GM11168 (cell line): ENCODE measurements at regions not wholly inside any gene's neighbourhood (a gene's known extent, or its start where the extent isn't known, plus 50 kb on each side); places are given as distances from the start of the nearest gene placed in this dataset.

ENCODE experiments used
- in situ Hi-C: fragments of 300-500 bp; cut with MboI; formaldehyde crosslinking; loops from one replicate; pipeline ENCODE4 v1.12.0; 2022; ENCODE audit warnings: low sequenced_read_pairs; ENCODE audit not compliant: unreplicated experiment

DNA sequence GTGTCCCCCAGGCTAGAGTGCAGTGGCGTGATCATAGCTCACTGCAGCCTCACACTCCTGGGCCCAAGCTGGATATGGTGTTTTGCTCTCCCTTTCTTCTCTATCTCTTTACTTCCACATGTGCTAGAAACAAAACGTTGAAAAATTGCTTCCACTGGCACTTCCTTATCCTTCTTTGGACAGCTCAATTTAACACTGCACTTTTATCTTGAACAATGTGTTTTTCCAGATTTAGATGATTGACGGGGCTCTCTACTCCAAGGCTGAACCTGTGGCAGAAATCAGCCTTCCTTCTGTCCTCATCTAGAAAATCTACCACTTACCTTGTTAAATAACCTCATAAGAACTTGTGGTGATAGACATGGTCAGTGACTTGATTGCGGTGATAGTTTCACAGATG lies 165.1 kb downstream of the DAD1 start:
- in situ Hi-C loops: no loop called here

DNA sequence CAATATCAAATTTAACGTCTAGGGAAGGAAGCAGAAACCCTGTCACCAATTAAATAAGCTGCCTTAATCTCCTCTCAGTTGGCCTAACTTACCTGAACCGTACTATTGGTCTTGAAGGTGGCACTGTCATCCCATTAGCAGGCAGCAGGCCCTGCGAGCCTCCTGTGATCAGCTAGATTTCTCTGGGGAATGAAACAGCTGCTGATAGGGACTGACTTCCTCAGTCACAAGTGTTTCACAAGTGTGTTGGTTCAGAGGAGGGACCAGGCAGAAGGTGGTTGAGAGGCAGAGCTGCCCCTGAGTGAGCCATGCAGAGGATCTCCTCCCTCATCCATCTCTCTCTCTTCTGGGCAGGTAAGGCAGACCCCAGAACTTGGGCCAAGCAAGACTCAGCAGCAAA lies 166.8 kb downstream of the DAD1 start:
- in situ Hi-C loops: no loop called here

DNA sequence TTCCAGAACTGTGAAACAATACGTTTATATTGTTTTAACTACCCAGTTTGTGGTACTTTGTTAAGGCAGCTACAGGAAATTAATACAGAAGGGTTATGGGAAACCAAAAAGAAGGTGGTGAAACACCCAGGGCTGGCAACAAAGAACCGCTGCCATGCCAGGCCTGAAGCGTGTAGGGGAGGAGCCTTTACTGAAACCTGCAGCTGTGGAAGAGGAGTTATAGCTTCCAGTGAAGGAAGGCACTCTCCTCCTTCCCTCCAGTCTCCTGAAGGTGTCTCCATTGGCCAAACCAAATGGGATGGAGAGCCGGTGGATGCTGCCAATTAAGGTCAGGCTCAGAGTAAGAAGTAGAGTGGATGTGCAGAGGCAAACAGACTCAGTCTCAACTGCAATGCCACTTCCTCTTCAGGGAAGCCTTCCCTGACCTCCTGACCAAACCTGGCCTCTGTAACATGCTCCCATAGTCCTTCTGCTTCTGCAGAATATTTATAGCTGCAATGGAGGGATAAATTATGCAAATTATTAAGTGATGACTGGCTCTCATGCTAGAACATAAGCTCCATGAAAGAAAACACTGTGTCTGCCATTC lies 168.3 kb downstream of the DAD1 start:
- in situ Hi-C loops: no loop called here

DNA sequence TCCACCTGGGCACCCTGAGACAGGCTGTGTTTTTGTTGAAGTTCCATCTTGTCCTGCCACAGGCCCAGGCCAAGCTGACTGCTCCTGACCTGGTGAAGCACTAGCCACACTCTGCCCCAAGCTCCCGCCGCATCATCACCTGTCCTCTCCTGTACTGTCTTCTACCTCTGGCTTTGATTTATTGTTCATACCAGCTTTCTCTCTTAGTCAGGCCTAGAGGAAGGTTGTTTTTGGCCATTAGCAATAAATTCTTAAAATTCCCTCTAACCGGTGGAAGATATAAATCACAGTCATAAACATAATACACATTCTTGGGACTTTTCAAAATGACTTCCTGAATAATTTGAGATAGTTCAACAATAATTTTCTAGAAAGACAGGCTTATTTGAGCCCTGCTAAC lies 169.4 kb downstream of the DAD1 start:
- in situ Hi-C loops: no loop called here

DNA sequence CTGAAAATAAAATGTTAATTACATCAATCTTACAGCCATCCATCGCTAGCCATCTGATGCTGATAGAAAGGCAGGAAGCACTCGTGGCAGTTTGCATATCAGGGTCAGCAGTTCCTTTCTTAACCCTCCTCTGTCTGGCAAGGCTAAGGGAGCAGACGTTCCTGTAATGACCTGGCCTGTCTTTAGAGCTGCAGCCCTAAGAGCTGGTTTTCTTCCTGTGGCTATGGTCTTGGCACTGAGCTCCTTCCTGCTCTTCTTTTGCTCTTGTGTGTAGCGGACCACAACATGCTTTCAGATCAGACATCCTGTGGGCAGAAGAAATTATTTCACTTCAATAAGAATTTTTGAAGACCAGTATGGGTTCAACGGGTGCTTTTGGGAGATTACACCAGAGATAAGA lies 170.4 kb downstream of the DAD1 start:
- in situ Hi-C loops: no loop called here

DNA sequence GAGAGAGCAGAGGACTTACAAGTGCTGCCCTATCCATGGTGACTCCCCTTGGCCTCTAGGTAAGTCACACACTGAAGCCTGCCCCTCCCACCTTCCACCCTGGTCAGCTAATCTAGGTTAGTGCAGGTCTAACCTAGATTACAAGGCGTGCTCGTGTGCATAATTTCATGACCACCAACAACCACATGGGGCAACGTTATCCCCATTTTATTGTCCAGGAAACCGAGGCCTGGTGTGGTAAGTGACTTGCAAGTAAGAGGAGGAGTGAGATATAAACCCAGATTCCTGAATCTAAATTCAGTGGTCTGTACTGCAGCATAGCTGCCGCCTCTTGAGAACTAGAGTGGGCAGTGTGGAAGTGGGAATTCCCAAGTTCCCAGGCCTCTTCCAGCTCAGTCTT lies 171.1 kb downstream of the DAD1 start:
- in situ Hi-C loops: no loop called here

DNA sequence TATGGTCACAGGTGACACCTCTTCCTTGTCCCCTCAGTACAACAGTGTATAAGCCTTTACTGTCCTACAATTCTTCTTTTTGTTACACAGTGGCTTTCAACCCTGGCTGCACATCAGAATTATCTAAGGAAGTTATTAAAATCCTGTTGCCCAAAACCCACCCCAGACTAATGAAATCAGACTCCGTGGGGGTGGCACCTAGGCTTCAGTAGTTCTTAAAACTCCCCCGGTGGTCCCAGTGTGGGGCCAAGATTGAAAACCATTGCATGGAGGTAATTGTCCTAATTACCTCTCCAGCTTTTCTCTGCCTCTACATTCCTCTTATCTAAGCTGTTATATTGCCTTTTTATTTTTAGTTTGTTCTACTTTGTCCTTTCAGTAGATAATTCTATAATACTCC lies 172.8 kb downstream of the DAD1 start:
- in situ Hi-C loops: no loop called here

DNA sequence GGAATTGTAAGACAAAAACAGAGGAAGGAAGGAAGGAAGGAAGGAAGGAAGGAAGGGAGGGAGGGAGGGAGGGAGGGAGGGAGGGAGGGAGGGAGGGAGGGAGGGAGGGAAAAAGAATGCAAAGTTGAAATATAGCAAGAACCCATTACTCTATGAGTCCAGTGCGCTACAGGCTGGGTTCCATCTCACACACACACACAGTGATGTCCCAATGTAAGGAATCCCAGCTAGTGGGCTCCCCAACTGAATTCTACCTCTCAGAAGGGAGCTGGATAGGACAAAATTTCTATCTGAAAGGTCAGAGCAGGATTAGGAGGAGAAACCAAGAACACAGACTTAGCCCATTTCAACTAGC lies 173.4 kb downstream of the DAD1 start:
- in situ Hi-C loops: no loop called here

DNA sequence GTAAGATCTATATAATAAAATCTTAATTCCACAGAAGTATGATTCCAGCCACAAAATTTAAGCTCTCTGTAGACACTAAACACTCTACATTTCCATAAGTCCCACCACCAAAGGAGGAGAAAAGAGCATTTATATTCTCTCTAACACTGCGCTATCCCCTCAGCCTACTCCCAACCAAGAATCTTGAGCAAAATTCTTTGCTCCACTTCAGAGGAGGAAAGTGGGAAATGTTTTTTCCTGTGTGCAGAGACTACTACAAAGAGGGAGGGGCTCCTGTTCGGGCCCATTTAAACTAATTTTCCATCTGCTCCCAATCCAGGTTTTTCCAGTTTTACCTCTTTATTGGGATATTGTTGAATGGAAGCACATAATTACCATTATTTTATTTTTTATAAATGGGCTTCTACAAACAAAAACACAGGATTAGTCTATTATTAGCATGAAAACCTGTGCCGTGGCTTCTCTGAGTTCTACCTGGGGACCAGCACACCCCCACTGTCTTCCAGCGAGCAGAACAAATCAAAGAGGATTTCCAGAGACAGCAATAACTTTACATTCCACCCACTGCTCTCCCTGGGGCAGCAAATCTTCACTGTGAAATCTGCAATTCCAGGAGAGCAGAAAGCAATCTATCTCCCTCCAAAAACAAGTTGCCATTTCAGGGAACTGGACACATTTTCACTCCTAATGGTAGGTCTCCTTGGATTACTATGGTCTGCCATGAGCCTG lies 174.0 kb downstream of the DAD1 start:
- in situ Hi-C loops: no loop called here

DNA sequence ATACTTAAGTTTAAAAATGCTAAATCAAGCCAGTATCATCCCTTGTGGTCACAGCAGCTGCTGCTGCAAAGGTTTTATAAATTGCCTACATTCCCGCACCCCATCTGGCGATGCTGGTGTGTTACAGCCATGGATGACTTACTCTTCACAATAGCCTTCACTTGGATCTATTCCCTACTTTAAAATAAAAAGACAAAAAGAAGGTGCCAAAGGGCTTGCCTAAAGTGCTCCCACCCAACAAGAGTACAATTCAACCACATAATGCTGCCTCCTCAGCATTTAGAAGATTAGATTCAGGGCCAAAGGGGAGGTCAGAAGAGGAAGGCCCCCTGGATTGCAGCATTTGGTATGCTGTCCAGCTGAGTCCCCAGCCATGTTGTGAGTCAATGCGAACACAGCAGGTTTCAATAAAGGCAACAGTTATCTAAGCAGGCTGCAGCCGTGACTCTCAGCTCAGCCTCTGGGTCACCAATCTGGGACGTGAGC lies 176.1 kb downstream of the DAD1 start:
- in situ Hi-C loops: no loop called here

DNA sequence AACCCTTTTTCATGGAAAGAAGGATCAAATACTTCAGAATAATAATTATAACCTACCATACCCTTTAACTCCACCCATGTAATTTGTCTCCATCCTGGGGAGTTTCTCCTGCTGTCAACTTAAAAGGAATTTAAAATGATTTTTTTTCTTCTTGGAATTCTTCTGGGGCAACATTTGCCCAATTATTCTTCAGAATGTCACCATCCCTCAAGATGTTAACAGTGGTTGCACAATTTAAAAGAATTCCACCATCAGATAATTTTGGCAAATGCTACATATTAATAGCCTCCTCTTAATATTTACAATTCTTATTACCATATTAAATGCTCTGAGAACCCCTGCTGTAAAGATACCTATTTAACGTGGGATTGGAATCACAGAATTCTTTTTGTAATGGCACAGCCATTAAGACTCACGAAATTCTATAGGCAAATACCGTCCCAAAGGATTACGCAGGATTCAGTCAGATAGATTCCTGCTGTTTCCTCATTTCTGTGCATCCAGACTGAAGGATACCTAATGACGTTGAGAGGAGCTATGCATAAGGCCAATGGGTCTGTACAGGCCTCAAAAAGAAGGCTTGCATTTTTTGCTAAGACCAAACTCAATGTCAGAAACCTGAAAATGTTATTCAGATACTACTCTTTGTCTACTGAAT lies 177.5 kb downstream of the DAD1 start:
- in situ Hi-C loops: no loop called here

DNA sequence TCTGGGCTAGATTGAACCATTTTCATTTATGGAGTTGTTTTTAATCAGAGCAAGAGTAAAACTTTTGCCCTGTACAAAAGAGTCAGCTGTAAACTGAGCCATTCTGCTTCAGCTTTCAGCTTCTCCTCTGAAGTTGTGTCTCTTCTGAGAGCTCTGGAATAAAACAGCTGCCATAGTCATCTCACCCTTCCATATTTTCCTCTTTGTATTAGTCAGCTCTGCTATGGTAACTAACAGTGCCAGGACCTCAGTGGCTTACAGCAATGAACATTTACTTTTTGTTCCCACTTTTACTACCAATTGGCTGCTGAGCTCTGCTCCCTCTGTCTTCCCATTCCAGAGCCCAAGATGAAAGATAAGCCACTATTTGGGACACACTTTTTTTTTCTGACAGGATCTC lies 178.5 kb downstream of the DAD1 start:
- in situ Hi-C loops: no loop called here

DNA sequence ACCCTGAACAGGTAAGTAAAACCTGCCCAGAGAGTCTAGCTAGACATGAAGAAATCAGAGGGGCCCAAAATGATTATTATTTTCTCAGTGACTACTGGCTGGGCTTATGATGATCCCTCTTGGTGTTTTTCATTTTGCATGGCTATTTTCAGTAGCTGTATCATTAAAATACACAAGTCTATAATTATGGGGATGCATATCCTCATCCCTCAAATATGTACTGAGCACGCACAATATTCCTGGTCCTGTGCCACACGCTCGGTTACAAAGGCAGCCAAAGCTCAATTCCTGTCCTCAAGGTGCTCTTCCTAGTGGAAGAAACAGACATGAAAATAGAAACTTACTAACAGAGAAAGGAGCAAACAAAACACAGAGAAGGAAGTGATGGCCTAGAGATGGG lies 180.0 kb downstream of the DAD1 start:
- in situ Hi-C loops: no loop called here

DNA sequence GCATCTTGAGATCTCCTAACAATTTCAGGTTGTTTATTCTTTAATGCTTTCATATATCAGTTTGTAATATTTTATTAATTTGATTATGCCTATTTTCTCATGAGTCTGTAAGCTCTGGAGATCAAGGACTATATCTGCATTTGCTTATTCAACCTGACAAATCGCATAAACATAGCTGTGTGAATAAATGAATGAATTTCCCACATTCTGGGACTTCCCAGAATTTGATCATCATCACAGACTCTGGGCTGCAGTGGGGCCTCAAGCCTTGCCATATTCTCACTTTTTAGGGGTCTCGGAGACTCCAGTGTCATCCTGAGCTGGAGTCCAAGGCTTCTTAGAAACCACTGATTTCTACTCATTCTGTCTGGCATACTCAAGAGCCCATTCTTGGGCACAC lies 180.5 kb downstream of the DAD1 start:
- in situ Hi-C loops: no loop called here

DNA sequence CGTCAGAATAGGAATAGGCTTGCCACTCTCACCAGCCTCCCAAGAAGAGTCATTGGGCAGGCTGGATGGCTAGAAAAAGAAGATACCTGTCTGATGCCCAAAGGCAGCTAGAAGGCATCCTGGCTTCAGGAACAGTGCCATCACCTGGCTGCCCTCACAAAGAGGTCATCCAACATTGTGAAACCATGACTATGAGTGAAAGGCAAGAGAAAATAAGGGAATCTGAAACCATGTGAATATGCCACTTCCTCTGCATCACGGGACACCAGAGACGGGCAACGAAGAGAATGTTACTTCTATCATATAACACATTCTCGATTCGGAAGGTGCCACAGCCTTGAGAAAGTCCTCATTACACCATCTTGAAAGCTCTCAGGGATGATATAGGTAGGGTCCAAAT lies 182.0 kb downstream of the DAD1 start:
- in situ Hi-C loops: no loop called here

DNA sequence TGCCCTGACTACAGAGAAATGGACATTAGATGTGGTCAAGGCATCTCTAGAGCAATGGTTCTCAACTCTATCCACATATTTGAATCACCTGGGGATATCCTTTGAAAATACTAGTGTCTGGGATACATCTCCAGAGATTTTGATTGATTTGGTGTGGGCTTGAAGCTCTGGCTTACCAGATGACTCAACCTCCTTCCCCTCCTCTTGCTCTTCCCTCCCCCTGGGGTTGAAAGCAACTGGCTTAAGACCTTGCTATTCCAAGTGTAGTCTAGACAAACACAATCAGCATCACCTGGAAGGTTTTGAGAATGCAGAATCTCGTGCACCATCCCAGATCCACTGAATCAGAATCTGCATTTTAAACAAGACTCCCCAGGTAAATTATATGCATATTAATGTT lies 183.8 kb downstream of the DAD1 start:
- in situ Hi-C loops: no loop called here

DNA sequence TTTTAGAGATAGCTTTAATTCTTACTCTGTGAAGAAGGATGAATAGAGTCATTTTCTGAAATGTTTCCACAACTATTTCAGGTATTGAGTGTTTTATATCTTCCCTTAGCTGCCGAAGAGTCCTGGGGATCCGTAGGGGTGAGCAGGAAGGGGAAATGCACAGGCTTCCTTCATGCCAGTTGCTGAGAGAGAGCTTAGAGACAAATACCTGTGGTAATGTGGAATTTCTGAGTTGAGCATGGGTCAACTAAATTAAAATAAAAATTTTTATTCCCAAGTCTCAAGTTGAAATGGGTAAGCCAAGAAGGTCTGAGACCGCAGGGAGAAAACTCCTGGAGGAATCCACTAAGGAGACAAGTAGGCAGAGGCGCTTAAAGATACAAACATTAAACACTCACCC lies 185.7 kb downstream of the DAD1 start:
- in situ Hi-C loops: no loop called here

DNA sequence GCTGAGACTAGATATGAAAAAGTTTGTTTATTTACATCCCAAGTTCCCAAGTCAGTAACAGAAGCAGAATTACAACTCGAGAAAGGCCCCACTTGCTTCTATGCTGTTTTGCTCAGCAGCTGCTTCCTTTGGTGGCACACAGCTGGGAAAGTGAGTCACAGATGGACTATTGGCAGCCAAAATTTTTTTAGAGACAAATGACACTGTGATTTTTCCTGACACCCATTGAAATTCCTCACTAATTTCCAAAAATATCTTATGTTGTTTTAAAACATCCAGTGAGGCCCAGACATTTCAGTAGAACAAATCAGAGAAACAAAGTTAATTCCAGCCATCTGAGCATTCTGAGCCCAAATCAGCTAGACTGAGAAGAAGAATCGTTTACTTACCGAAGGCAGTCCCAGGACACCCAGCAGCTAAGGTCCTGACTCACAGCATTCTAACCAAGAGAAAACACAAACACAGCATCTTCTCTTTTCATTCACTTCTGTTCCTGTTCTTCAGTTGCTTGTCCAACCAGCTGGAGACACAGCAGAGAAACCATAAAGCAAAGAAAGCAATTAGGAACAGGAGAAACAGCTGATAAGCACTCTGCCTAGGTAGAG lies 188.3 kb downstream of the DAD1 start:
- in situ Hi-C loops: no loop called here

DNA sequence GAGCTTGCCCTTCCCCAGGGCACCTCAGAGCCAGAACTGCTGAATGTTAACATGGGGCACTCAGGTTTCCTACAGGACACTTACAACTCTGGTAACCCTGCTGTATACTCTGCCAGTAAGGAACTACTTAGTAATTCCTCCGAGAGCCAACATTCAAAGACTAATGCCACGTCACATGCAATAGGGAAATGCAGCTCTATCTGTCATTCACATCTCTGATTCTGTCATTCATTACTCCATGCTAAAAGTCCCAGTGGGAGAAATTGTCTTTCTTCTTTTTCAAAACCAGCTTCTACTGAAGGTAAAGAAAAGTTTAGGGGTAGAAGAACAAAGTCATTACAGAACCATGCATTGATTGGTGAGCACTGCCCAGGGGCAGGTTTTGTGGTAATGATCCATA lies 189.2 kb downstream of the DAD1 start:
- in situ Hi-C loops: loop anchor here (10.0 to 25.0 kb wide), 3 partner anchors 265 to 585 kb away; partner anchors contain the start of genes AJUBA and LRP10

DNA sequence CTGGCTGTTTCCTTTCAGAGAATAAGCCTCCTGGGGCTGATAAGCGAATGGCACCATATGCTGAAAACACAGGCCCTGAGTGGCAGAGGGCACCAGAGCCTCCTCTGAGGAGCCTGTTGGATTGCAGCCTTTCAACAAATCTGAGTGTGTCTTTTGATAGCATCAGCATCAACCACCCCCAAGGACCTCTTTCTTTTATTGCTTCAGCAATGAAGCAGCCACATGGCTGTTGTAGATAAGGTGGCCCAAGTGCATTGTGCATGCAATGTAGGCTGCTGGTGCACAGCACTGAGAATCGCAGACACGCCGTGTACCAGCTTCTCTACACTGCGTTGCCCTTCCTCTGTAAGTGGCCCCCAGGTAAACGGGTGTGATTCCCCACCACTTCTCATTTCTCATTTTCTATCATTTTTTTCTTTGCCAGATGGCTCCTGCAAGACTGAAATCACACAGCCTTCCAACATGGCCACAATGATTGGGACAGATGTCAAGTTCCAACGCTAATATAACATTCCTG lies 191.7 kb downstream of the DAD1 start:
- in situ Hi-C loops: loop anchor here (10.0 to 25.0 kb wide), 3 partner anchors 268 to 588 kb away; partner anchors contain the start of genes AJUBA and LRP10

DNA sequence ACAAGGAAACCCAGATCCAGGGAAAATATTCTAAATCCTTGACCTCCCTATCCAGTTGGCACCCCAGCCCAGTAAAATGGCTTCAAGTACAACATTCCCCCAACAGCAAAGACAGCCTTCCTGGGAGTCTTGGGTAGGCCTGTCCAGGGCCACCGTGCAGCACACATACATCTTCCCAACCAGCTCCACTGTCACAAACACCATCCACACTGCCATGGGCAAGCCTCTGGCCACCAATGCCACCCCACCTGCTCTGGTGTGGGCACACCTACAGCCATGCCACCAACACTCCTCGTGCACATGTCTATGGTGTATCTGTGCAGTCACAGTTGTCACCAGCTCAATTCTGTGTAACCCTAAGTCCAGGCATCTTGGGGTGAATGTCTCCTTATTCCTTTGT lies 193.2 kb downstream of the DAD1 start:
- in situ Hi-C loops: loop anchor here (10.0 to 25.0 kb wide), 3 partner anchors 269 to 589 kb away; partner anchors contain the start of genes AJUBA and LRP10
